ENCODE measurements at regions not wholly inside any gene's neighbourhood (a gene's known extent, or its start where the extent isn't known, plus 50 kb on each side); places are given as distances from the start of the nearest gene placed in this dataset.

DNA sequence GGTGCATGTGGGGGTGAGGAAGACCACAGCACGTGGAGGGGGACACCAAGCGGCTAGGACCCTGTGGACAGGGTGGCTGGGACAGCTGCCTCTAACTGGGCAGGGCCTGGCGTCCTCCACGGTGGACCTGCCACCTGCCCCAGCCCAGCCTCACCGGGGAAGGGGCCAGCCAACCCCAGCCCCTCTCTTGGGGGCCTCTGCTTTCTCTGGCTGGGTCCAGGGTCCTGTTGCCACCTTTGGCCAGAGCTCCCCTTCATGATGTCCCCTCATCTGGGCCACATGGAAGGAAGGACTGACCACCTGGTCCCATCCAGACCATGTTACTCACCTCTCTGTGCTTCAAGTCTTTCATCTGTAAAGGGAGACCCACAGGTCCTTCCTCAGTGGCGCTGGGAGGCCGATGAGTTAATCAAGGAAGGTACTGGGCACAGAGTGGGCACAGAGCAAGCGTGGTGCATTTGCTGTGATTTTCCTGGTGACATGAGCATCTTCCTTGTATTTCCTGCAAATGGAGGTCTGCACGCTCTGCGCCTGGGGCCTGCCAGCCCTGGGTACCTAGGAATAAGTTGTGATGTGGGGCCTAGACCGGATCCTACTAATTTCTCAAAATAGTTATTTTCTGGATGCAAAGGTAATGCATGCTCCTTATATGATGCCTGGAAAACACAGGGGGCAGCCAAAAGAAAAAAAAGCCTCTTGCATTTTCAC lies 538.4 kb downstream of the TBC1D22A start:
- no peak for DNase-seq (ENCODE audit: low read depth, low spot score)

DNA sequence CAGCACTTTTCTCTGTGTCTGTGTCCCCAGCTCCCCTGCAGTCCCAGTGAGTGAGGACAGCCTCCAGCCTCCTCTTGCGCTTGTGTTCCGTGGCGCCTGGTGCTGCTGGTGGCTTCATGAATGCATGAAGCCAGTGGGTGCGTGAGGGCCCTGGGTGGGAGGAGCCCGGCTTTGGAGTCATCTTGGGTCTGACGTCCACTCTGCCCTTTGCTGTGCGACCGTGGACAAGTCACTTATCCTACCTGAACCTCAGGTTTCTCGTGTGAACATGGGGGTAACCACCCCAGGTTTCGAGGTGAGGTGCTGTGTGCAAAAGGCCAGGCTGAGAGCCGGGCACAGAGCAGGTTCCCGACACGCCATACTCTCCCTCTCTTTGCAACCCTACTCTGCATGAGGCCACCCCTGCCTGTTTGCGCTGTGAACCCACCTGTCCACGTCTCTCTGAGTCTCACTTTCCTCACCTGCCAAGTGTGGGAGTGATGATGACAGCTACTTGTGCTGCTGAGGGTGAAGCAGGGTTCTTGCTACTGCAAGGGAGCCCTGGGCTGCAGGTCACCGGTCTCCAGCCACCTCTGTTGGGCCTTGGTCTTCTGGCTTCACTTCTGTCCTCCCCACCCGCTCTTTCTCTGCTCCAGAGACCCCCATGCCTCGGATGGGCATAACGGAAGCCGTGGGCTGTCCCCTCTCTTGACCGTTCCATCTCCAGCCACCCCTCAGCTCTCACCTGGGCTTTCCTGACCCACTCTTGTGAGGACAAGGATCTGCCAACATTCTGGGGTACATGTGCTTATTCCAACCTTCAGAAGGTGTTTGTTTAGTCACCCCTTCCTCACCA lies 537.6 kb downstream of the TBC1D22A start:
- in situ Hi-C loops (cut with HindIII; ENCODE audit: low pct_unique_long_range_greater_than_20kb, low sequenced_read_pairs): no loop called here
- no peak for DNase-seq (ENCODE audit: low read depth, low spot score)

More for the DNA sequence above, 538.4 kb downstream of the TBC1D22A start:
- in situ Hi-C loops (cut with HindIII; ENCODE audit: low pct_unique_long_range_greater_than_20kb, low sequenced_read_pairs): no loop called here

DNA sequence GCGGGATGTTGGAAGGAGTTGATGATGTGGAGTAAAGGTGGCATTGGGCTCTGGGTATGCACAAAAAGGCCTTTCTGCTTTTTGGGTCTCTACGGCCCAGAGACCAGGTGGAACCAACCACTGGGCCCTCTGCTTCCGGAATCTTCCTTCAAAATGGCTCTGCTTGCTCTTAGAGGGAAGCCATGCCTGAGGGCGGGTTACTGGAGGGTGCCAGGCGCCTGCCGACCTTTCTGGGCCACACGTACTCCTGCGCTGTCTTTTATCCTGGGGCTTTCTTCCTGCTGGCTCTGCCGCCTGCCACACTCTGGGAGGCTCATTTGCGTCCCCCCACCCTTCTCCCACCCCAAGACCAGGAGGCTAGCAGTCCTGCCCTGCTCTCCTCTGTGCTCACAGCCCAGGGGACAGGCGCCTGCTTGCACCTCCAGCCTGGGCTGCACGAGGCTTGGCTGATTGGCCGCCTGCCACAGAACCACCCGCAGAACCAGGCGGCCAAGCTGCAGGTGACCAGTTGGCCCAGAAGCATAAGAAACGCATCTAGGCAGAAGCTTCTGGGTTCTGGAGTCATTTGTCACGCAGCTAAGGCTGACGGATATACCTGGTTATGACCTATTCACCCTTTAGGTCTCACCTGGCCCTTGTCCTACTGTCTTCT lies 536.9 kb downstream of the TBC1D22A start:
- no peak for DNase-seq (ENCODE audit: low read depth, low spot score)
- in situ Hi-C loops (cut with HindIII; ENCODE audit: low pct_unique_long_range_greater_than_20kb, low sequenced_read_pairs): no loop called here

- DNase-seq (ENCODE audit: low read depth, low spot score): no peak
- in situ Hi-C loops (cut with HindIII; ENCODE audit: low pct_unique_long_range_greater_than_20kb, low sequenced_read_pairs): no loop called here
These were observed 535.8 kb downstream of the TBC1D22A start for GRCh38 chr22:47298017-47298785.

DNA sequence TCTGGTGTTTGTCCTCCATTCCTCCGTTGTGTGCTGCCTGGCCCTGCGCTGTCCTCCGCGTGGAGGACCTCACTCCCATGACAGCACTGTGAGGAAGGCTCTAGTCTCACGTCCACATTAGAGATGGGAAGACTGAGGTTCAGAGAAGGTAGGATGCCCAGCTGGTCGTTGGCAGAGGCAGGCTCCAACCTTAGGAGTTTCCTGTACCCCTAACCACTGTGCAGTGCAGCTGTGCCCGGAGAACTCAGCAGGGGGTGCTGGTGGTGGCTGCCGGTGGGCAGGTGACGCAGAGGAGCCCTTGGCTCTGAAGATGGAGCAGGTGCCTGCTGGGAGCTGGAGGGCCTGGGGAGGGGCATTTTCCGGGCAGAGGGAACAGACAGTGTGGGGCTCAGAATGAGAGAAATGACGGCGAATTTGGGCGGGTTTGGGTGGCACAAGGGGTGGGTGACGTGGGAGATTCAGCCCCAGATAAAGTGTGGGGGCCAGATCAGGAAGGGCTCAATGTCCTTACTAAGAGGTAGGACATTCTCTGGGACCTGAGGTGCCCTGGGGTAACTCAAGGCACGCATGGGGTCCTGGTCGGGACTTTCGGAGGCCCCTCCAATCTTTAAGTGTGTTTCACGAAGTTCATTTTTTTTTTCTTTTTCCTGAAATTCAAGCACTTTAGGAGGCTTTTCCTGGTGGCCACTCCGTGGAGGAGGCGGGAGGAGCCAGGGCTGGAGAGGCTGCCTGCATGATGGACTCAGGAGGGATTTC lies 535.0 kb downstream of the TBC1D22A start:
- no peak for DNase-seq (ENCODE audit: low read depth, low spot score)
- in situ Hi-C loops (cut with HindIII; ENCODE audit: low pct_unique_long_range_greater_than_20kb, low sequenced_read_pairs): no loop called here

DNA sequence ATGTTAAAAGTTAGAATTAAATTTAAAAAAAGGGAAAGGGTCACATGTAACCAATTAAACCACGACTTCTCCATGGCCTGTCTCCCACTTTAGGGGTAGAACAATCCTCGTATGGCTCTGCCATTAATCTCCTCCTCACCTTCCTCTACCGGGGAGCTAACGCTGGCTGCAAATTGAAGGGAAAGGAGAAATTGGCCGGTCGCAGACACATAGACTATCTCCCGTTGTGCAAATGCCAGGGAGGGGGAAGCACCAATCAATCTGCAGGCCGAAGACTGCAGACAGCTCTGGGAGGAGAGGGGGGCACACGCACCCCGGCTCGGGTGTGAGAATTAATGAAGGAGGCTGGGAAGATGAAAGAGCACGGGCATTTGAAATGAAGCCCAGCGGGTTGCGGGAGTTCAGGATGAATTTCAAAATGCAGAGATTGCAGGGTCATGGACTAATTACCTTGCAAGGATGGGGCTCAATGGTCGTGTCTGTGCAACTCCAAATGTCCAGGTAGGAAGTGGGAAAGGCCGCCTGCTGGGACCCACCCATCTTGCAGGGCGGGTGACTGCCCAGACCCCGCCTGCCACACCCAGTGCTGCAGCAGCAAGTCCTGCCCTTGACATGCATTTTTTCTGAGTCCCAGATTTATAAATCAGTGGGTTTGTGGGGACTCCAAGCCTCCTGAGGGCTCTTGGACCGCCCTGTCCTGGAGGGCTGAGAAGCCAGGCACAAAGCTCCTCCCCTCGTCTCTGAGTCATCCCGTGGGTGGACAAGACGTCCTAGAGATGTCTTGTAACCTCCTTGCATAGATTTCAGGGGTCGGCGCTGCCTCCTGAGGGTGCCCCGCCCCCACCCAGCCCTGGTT lies 534.2 kb downstream of the TBC1D22A start:
- in situ Hi-C loops (cut with HindIII; ENCODE audit: low pct_unique_long_range_greater_than_20kb, low sequenced_read_pairs): no loop called here
- no peak for DNase-seq (ENCODE audit: low read depth, low spot score)

DNA sequence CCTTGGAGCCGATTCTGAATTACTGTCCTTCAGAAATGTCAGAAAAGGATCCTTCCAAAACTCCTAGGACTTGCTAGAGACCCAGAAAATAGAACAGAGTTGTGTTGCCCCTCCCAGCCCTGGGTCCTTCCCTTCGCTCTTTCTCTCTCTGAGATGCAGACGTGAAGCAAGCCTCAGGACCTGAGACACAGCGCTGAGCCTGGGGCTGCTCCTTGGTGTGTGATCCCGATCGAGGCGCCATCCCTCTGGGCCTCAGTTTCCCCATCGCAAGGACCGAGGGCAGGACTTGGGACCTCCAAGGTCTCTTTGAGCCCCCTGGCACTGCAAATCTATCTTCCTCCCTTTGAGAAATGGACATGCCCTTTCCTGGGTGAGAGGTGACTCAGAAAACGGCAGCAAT lies 533.5 kb downstream of the TBC1D22A start:
- in situ Hi-C loops (cut with HindIII; ENCODE audit: low pct_unique_long_range_greater_than_20kb, low sequenced_read_pairs): no loop called here
- no peak for DNase-seq (ENCODE audit: low read depth, low spot score)

DNA sequence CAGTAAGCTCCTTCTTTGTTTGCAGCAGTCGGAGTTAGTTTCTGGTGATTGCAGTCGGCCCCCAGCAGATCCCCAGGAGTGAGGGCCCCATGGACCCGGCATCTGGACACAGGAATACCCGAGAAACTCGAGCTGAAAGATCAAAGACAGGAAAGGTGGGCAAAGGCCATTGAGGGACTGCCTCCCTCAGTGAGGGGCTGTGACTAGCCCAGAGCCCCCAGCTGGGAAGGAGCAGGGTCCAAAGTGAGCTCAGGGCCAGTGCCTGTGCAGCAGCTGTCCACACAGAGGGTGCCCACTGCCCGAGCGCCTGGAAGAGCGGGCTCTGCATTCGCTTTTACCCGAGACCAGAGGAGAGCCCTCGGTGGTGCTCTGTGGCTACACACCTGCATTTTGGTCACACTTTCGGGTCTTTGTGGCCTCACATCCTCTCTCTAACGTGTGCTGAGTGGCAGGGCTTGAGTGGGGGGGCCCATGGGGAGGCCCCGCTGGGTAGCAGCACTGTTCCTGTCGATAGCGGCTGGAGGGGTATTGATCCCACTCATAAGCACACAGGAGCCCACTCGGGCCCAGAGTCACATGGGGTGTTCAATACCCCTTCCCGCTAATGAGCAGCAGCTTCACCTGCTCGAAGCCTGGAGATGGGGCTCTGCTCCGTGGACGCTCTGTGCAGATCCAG lies 532.9 kb downstream of the TBC1D22A start:
- DNase-seq (ENCODE audit: low read depth, low spot score): no peak
- in situ Hi-C loops (cut with HindIII; ENCODE audit: low pct_unique_long_range_greater_than_20kb, low sequenced_read_pairs): no loop called here

GRCh38 chr22:47294576-47294975 lies 532.1 kb downstream of the TBC1D22A start:
- in situ Hi-C loops (cut with HindIII; ENCODE audit: low pct_unique_long_range_greater_than_20kb, low sequenced_read_pairs): no loop called here
- no peak for DNase-seq (ENCODE audit: low read depth, low spot score)

DNA sequence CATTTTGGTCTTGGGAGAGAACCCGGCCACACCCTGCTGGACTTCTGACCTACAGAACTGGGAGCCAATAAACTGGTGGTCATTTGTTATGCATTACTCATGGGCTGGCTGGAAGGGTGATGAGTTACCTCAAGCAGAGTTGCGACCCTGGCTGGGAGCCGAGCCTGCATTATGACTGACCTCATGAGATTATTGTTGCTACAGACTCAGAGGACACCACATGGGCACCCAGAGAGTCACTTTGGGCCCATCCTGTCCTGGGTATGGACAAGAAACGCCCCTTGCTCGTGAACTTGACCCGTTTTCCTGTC lies 531.7 kb downstream of the TBC1D22A start:
- in situ Hi-C loops (cut with HindIII; ENCODE audit: low pct_unique_long_range_greater_than_20kb, low sequenced_read_pairs): no loop called here
- DNase-seq (ENCODE audit: low read depth, low spot score): no peak

- no peak for DNase-seq (ENCODE audit: low read depth, low spot score)
- in situ Hi-C loops (cut with HindIII; ENCODE audit: low pct_unique_long_range_greater_than_20kb, low sequenced_read_pairs): no loop called here
These were observed 531.1 kb downstream of the TBC1D22A start for GRCh38 chr22:47293368-47294221.

- in situ Hi-C loops (cut with HindIII; ENCODE audit: low pct_unique_long_range_greater_than_20kb, low sequenced_read_pairs): no loop called here
- no peak for DNase-seq (ENCODE audit: low read depth, low spot score)
These were observed 530.3 kb downstream of the TBC1D22A start for GRCh38 chr22:47292546-47293320.

DNA sequence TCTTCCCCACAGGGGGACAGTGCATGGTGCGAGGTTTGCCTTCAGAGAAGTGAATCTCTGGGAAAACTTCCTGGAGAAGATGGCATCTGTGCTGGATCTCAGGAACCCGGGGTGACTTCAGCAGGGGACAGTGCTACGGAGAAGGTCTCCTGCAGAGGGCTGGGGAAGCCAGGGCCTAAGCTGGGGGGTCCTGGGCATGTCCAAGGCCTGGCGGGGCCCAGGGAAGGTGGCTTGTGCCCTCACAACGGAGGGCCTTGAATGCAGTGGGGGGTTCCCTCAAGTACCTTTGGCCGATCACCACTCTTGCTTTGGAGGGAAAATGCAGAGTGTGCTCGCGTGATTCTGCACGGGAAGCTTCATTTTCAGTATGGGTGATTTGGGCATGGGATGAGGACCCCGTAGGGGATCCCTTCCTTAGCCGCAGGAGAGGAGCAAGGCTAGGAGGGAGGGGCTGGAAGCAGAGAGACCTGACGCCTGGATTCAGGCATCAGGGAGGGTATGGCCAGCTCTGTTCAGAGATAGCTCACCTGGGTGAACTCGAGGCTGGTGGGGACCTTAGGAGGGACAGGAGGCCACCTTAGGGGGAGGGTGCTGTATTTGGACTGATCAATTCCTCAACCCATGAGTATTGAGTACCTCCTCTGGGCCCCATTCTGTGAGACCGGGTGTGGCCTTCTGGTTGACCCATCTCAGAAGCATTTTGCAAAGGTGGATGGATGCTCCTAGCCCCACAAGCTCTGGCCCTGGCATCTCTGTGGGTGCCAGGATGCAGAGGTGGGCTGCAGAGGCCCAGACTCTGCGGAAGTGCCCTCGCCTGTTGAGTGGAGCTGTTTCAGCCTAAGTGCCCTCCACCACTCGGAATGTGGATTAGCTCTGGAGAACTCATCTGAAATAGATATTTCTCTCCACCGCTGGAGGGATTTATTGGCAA lies 529.4 kb downstream of the TBC1D22A start:
- in situ Hi-C loops (cut with HindIII; ENCODE audit: low pct_unique_long_range_greater_than_20kb, low sequenced_read_pairs): no loop called here
- DNase-seq (ENCODE audit: low read depth, low spot score): no peak

Measured in SK-MEL-5 (cell line).